ENCODE measurements at regions not wholly inside any gene's neighbourhood (a gene's known extent, or its start where the extent isn't known, plus 50 kb on each side); places are given as distances from the start of the nearest gene placed in this dataset.

- TF ChIP-seq UBTF (IDR thresholded peaks at IDR 0.05; ENCODE audit: borderline replicate concordance in 1 of 2, low read depth in 2 of 2, low read length in 2 of 2) (peak; percentile 38 to 76; a peak in 2 of 4 replicates), FOXJ2 (tag; IDR thresholded peaks at IDR 0.05) (peak; percentile 87; the same call in 1 of the 2 replicates), MAX (CRISPR knock-in tag; IDR thresholded peaks at IDR 0.05) (peak; percentile 70), SMC3 (conservative IDR thresholded peaks at IDR 0.05; ENCODE audit: insufficient read depth, low read depth, low read length) (no peak), ZNF282 (CRISPR knock-in tag; IDR thresholded peaks at IDR 0.05) (no peak), ZHX1 (conservative IDR thresholded peaks at IDR 0.05; ENCODE audit: low read length) (no peak), ARID3A (IDR thresholded peaks at IDR 0.05; ENCODE audit: borderline replicate concordance, low read depth, low read length) (peak; percentile 100), ATF4 (CRISPR knock-in tag; IDR thresholded peaks at IDR 0.05) (peak; percentile 100), NFRKB (IDR thresholded peaks at IDR 0.05; ENCODE audit: low read depth) (peak; percentile 100), HCFC1 (IDR thresholded peaks at IDR 0.05; ENCODE audit: low read depth, low read length) (peak; percentile 29; the same call in 1 of the 2 replicates), BHLHE40 (IDR thresholded peaks at IDR 0.05; ENCODE audit: low read length) (peak; percentile 83), STAT5A (IDR thresholded peaks at IDR 0.05; ENCODE audit: borderline replicate concordance, low read length) (peak; percentile 59; the same call in 1 of the 2 replicates), PBX2 (CRISPR knock-in tag; IDR thresholded peaks at IDR 0.05; ENCODE audit: low read depth) (no peak), PBX2 (tag; conservative IDR thresholded peaks at IDR 0.05; ENCODE audit: low read depth) (peak; percentile 46)
These were observed 156.9 kb downstream of the VEGFA start (continued) for GRCh38 chr6:43926634-43927531.

Data from K562 (cell line).